ENCODE measurements at regions not wholly inside any gene's neighbourhood (a gene's known extent, or its start where the extent isn't known, plus 50 kb on each side); places are given as distances from the start of the nearest gene placed in this dataset.

DNA sequence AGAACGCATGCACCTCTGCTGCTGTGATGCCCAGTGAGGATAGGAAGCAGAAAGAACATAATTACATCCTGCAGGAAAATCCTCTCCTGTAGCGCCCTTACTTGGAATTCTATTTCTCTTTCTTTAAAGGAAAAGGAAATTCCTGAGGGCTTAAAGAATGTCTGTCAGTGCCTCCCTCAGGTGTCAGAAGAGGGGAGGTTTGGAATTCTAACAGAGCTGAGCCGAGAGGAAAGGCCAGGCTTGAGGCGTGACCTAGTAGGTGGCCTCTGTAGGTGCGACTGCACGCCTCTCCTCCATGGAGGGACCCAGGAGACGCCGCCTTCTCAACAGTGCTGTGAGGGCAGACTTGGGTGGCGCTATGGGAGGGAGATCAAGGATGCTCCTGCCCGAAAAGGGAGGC, 55.9 kb upstream of the ERCC6L2 start:
- Histone ChIP-seq H3K36me3 (ENCODE audit: control insufficient read depth in 2 of 2, insufficient read depth in 1 of 2, low read length in 2 of 2) (no peaks in the 10 kb centered on the region), H3K4me3 (ENCODE audit: low read depth, low read length) (no peak overlapping the region), H3K9me3 (ENCODE audit: control insufficient read depth, insufficient read depth, low read depth, low read length) (no peaks in the 10 kb centered on the region), H3K4me1 (ENCODE audit: control insufficient read depth, insufficient read depth, low read length) (peaks cover 13% of the 10 kb centered on the region), H3K27ac (ENCODE audit: extremely low read depth, low read depth, low read length) (no peak overlapping the region)
- CTCF ChIA-PET: no interaction called here
- POLR2A ChIA-PET: no interaction called here
- TF ChIP-seq GLI2 (tag by site-specific recombination; IDR thresholded peaks at IDR 0.05; ENCODE audit: borderline replicate concordance, low read depth): no peak
- no peak for TF ChIP-seq ZNF157 (tag by site-specific recombination; IDR thresholded peaks at IDR 0.05)
- no peak for TF ChIP-seq ZNF549 (tag by site-specific recombination; IDR thresholded peaks at IDR 0.05)
- no peak for TF ChIP-seq ZNF639 (tag by site-specific recombination; IDR thresholded peaks at IDR 0.05)
- no peak for TF ChIP-seq ZNF324 (tag by site-specific recombination; IDR thresholded peaks at IDR 0.05)
- no peak for TF ChIP-seq ZNF707 (tag by site-specific recombination; IDR thresholded peaks at IDR 0.05)
- TF ChIP-seq ZEB2 (tag by site-specific recombination; IDR thresholded peaks at IDR 0.05): no peak
- TF ChIP-seq, protein P1, sequence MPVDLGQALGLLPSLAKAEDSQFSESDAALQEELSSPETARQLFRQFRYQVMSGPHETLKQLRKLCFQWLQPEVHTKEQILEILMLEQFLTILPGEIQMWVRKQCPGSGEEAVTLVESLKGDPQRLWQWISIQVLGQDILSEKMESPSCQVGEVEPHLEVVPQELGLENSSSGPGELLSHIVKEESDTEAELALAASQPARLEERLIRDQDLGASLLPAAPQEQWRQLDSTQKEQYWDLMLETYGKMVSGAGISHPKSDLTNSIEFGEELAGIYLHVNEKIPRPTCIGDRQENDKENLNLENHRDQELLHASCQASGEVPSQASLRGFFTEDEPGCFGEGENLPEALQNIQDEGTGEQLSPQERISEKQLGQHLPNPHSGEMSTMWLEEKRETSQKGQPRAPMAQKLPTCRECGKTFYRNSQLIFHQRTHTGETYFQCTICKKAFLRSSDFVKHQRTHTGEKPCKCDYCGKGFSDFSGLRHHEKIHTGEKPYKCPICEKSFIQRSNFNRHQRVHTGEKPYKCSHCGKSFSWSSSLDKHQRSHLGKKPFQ (tag by site-specific recombination; IDR thresholded peaks at IDR 0.05): no peak
- no peak for TF ChIP-seq ZBTB21 (tag by site-specific recombination; IDR thresholded peaks at IDR 0.05)
- TF ChIP-seq ZBTB17 (tag by site-specific recombination; IDR thresholded peaks at IDR 0.05): no peak
- TF ChIP-seq, protein P2, sequence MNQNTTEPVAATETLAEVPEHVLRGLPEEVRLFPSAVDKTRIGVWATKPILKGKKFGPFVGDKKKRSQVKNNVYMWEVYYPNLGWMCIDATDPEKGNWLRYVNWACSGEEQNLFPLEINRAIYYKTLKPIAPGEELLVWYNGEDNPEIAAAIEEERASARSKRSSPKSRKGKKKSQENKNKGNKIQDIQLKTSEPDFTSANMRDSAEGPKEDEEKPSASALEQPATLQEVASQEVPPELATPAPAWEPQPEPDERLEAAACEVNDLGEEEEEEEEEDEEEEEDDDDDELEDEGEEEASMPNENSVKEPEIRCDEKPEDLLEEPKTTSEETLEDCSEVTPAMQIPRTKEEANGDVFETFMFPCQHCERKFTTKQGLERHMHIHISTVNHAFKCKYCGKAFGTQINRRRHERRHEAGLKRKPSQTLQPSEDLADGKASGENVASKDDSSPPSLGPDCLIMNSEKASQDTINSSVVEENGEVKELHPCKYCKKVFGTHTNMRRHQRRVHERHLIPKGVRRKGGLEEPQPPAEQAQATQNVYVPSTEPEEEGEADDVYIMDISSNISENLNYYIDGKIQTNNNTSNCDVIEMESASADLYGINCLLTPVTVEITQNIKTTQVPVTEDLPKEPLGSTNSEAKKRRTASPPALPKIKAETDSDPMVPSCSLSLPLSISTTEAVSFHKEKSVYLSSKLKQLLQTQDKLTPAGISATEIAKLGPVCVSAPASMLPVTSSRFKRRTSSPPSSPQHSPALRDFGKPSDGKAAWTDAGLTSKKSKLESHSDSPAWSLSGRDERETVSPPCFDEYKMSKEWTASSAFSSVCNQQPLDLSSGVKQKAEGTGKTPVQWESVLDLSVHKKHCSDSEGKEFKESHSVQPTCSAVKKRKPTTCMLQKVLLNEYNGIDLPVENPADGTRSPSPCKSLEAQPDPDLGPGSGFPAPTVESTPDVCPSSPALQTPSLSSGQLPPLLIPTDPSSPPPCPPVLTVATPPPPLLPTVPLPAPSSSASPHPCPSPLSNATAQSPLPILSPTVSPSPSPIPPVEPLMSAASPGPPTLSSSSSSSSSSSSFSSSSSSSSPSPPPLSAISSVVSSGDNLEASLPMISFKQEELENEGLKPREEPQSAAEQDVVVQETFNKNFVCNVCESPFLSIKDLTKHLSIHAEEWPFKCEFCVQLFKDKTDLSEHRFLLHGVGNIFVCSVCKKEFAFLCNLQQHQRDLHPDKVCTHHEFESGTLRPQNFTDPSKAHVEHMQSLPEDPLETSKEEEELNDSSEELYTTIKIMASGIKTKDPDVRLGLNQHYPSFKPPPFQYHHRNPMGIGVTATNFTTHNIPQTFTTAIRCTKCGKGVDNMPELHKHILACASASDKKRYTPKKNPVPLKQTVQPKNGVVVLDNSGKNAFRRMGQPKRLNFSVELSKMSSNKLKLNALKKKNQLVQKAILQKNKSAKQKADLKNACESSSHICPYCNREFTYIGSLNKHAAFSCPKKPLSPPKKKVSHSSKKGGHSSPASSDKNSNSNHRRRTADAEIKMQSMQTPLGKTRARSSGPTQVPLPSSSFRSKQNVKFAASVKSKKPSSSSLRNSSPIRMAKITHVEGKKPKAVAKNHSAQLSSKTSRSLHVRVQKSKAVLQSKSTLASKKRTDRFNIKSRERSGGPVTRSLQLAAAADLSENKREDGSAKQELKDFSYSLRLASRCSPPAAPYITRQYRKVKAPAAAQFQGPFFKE (tag by site-specific recombination; IDR thresholded peaks at IDR 0.05; ENCODE audit: borderline replicate concordance): no peak
- no peak for TF ChIP-seq HOXD13 (CRISPR knock-in tag; IDR thresholded peaks at IDR 0.05; ENCODE audit: borderline replicate concordance)
- TF ChIP-seq ZBTB1 (tag by site-specific recombination; IDR thresholded peaks at IDR 0.05): no peak
- TF ChIP-seq ZNF114 (tag by site-specific recombination; IDR thresholded peaks at IDR 0.05): no peak
- TF ChIP-seq MZF1 (tag by site-specific recombination; IDR thresholded peaks at IDR 0.05; ENCODE audit: borderline replicate concordance): no peak
- TF ChIP-seq, protein P3, sequence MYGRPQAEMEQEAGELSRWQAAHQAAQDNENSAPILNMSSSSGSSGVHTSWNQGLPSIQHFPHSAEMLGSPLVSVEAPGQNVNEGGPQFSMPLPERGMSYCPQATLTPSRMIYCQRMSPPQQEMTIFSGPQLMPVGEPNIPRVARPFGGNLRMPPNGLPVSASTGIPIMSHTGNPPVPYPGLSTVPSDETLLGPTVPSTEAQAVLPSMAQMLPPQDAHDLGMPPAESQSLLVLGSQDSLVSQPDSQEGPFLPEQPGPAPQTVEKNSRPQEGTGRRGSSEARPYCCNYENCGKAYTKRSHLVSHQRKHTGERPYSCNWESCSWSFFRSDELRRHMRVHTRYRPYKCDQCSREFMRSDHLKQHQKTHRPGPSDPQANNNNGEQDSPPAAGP (tag by site-specific recombination; IDR thresholded peaks at IDR 0.05): no peak

DNA sequence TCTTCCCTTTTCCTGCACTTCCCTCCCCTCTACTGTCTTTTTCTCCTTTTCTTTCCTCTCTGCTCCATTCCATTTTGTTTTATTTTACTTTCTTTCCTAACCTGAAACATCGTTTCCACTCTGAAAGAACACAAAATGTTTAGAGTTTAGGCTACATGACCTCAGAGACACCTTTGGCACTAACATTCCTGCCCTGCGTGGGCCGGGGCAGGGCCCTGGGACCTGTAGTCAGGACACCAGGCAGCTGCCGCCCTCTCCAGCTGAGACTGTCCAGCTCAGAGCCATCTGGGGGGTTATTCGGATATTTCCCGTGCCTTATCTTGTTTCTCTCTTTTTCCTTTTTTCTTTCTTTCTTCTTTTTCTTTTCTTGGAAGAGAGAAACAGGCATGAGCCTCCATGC, 58.3 kb upstream of the ERCC6L2 start:
- no peaks in the 10 kb centered on the region for H3K9me3 ChIP-seq (ENCODE audit: control insufficient read depth, insufficient read depth, low read depth, low read length)
- POLR2A ChIA-PET: no interaction called here
- CTCF ChIA-PET: no interaction called here

More for the DNA sequence above, 58.3 kb upstream of the ERCC6L2 start:
- Histone ChIP-seq H3K4me1 (ENCODE audit: control insufficient read depth, insufficient read depth, low read length) (peaks cover 4% of the 10 kb centered on the region; the same call in 1 of the 2 replicates), H3K4me3 (ENCODE audit: low read depth, low read length) (no peak overlapping the region), H3K36me3 (ENCODE audit: control insufficient read depth in 2 of 2, insufficient read depth in 1 of 2, low read length in 2 of 2) (no peaks in the 10 kb centered on the region), H3K27ac (ENCODE audit: extremely low read depth, low read depth, low read length) (no peak overlapping the region)
- TF ChIP-seq ZNF621 (tag by site-specific recombination; IDR thresholded peaks at IDR 0.05): no peak
- TF ChIP-seq ZNF585B (tag by site-specific recombination; IDR thresholded peaks at IDR 0.05): no peak
- no peak for TF ChIP-seq ZNF16 (tag by site-specific recombination; IDR thresholded peaks at IDR 0.05; ENCODE audit: low read depth)
- TF ChIP-seq ZFP37 (tag by site-specific recombination; IDR thresholded peaks at IDR 0.05): no peak
- TF ChIP-seq ZIC2 (tag by site-specific recombination; IDR thresholded peaks at IDR 0.05): no peak
- no peak for TF ChIP-seq ZNF558 (tag by site-specific recombination; IDR thresholded peaks at IDR 0.05)
- no peak for TF ChIP-seq ZNF404 (tag by site-specific recombination; IDR thresholded peaks at IDR 0.05)
- no peak for TF ChIP-seq ZNF768 (tag by site-specific recombination; IDR thresholded peaks at IDR 0.05)
- TF ChIP-seq ZNF37A (tag by site-specific recombination; IDR thresholded peaks at IDR 0.05): no peak
- TF ChIP-seq ZNF223 (tag by site-specific recombination; IDR thresholded peaks at IDR 0.05): no peak
- TF ChIP-seq SP2 (tag by site-specific recombination; IDR thresholded peaks at IDR 0.05): no peak
